ENCODE measurements at regions not wholly inside any gene's neighbourhood (a gene's known extent, or its start where the extent isn't known, plus 50 kb on each side); places are given as distances from the start of the nearest gene placed in this dataset.

GRCh38 chr6:3949521-3949920 lies 100.3 kb downstream of the FAM50B start:
- ChIA-PET POLR2A (ENCODE audit: unreplicated experiment) (no interaction called here), CTCF (interaction anchor here (1.1 kb wide), 1 partner anchor 37 kb away, joined by 3 read pairs; no protein-coding TSS in a partner anchor)
- Histone ChIP-seq H2BK120ac (ENCODE audit: low read depth, low read length) (no peak overlapping the region; the same call in 1 of the 2 replicates), H3K14ac (replicated peaks; ENCODE audit: low read depth, low read length) (0 out of 2 replicates have a peak overlapping the region, but pooled peaks have one; percentile 10), H3K23ac (ENCODE audit: low read depth, low read length) (no peak overlapping the region), H3K4me1 (ENCODE audit: control insufficient read depth, insufficient read depth, low read length) (peaks cover 10% of the 10 kb centered on the region), H4K5ac (ENCODE audit: low read depth, low read length) (peak overlapping the region; percentile 89; the same call in 1 of the 2 replicates), H3K36me3 (ENCODE audit: control insufficient read depth, insufficient read depth, low read length) (no peaks in the 10 kb centered on the region), H4K91ac (ENCODE audit: insufficient read depth, low read depth, low read length) (no peak overlapping the region), H3K56ac (ENCODE audit: extremely low read depth, insufficient read depth, low read length) (no peak overlapping the region), H3K9me3 (ENCODE audit: control insufficient read depth, insufficient read depth, low read length) (no peaks in the 10 kb centered on the region), H3K4ac (ENCODE audit: low read depth, low read length) (no peak overlapping the region; the same call in 1 of the 2 replicates), H3K9ac (ENCODE audit: low read depth, low read length) (no peak overlapping the region), H2AFZ (replicated peaks; ENCODE audit: low read length, poor library complexity) (no peak overlapping the region), H3K18ac (ENCODE audit: low read depth, low read length) (peak overlapping the region; percentile 91), H4K20me1 (ENCODE audit: insufficient read depth, low read length) (no peaks in the 10 kb centered on the region), H3K4me2 (ENCODE audit: low read depth, low read length) (no peak overlapping the region), H2BK15ac (ENCODE audit: low read depth, low read length) (peak overlapping the region; percentile 45; the same call in 1 of the 3 replicates), H3K4me3 (ENCODE audit: insufficient read depth, low read depth, low read length) (no peak overlapping the region), H2AK9ac (replicated peaks; ENCODE audit: low read depth, low read length, poor library complexity) (no peak overlapping the region), H2BK5ac (ENCODE audit: low read depth, low read length, poor library complexity, severe bottlenecking) (no peak overlapping the region), H3K27me3 (ENCODE audit: control insufficient read depth, insufficient read depth, low read length) (no peaks in the 10 kb centered on the region), H3K27ac (ENCODE audit: insufficient read depth, low read length) (peak overlapping the region; percentile 26; the same call in 1 of the 2 replicates), H4K8ac (ENCODE audit: low read depth in 2 of 2, low read length in 2 of 2) (no peak overlapping the region; a peak in 1 of 4 replicates), H2AK5ac (ENCODE audit: low read depth, low read length) (peak overlapping the region; percentile 54; the same call in 1 of the 2 replicates), H2BK20ac (ENCODE audit: low read depth, low read length) (0 out of 2 replicates have a peak overlapping the region, but pooled peaks have one; percentile 21), H3K79me1 (ENCODE audit: low read depth in 1 of 2, low read length in 2 of 2) (no peaks in the 10 kb centered on the region), H3K9me1 (ENCODE audit: insufficient read depth, low read length) (no peaks in the 10 kb centered on the region)
- DNase-seq (no peak), ATAC-seq (ENCODE audit: low read depth) (no peak)
- intact Hi-C loops (cut with micrococcal nuclease) (no loop called here), dilution Hi-C loops (cut with HindIII; ENCODE audit: low sequenced_read_pairs, unreplicated experiment) (no loop called here), in situ Hi-C loops (cut with MboI; ENCODE audit: low sequenced_read_pairs) (no loop called here)
- no peak for TF ChIP-seq MAFK (IDR thresholded peaks at IDR 0.05; ENCODE audit: low read depth, low read length)
- no TSS peak for BruUV-seq (replicated peaks)
- no CpG with 5 or more reads among the region's 6 CpGs for WGBS, 2 experiments (ENCODE audit: extremely low coverage in 2 of 2, insufficient read length in 1 of 2)

All from IMR-90 (cell line).